ENCODE measurements at regions not wholly inside any gene's neighbourhood (a gene's known extent, or its start where the extent isn't known, plus 50 kb on each side); places are given as distances from the start of the nearest gene placed in this dataset.

GRCh38 chr17:28253663-28254062 lies 65.3 kb upstream of the TMEM97 start:
- TF ChIP-seq, protein P1, sequence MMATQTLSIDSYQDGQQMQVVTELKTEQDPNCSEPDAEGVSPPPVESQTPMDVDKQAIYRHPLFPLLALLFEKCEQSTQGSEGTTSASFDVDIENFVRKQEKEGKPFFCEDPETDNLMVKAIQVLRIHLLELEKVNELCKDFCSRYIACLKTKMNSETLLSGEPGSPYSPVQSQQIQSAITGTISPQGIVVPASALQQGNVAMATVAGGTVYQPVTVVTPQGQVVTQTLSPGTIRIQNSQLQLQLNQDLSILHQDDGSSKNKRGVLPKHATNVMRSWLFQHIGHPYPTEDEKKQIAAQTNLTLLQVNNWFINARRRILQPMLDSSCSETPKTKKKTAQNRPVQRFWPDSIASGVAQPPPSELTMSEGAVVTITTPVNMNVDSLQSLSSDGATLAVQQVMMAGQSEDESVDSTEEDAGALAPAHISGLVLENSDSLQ (IDR thresholded peaks at IDR 0.05): no peak
- TF ChIP-seq BHLHE40 (IDR thresholded peaks at IDR 0.05; ENCODE audit: borderline replicate concordance) (no peak), TARDBP (IDR thresholded peaks at IDR 0.05) (no peak), SUZ12 (IDR thresholded peaks at IDR 0.05) (no peak), ELF4 (IDR thresholded peaks at IDR 0.05) (no peak), FOXK2 (IDR thresholded peaks at IDR 0.05) (no peak), SP1 (IDR thresholded peaks at IDR 0.05) (no peak), FOXM1 (IDR thresholded peaks at IDR 0.05; ENCODE audit: borderline replicate concordance) (no peak), HDGF (IDR thresholded peaks at IDR 0.05; ENCODE audit: borderline replicate concordance) (no peak), L3MBTL2 (conservative IDR thresholded peaks at IDR 0.05) (no peak), NFRKB (IDR thresholded peaks at IDR 0.05) (no peak), CTBP1 (IDR thresholded peaks at IDR 0.05; ENCODE audit: borderline replicate concordance) (no peak)

All from HEK293T (cell line).